GM19372 (cell line): ENCODE measurements at regions not wholly inside any gene's neighbourhood (a gene's known extent, or its start where the extent isn't known, plus 50 kb on each side); places are given as distances from the start of the nearest gene placed in this dataset.
"Not testable (repeated sequence)": the region's sequence is repeated elsewhere in the genome, so short reads cannot be mapped to it uniquely, and the experiment has no call there.

Experiments
- ATAC-seq: cut with Tn5 transposase; IDR thresholded peaks from one replicate; pipeline ENCODE4 v1.9.1; 2021; ENCODE audit warnings: mild to moderate bottlenecking, low read depth, moderate library complexity; ENCODE audit not compliant: unreplicated experiment

DNA sequence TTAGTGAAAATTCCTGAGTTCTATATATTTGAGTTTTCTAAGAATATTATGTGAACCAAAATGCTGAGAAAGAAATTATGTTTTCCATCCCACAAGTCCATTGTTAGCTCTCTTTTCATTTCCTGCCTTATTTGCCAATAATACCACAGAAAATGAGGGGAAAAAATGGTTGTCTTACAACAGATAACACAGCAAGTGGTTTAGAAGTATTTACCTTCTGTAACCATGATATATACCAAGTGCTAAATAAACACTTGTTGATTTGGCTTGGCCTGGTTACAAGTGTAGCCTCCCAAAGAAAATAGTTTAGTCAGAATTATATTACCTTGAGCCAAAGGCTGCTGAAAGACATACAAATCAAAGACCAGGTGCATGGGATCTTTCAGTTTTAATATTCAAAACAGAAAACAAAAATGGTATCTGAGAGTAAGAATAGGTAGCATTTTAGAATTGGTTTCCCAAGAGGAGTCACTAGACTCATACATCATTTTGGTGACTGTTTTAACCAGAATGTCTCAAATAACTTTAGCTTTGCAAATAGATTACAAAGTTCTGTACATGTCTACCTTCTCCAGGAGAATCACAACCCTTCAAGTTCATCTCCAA is 439.8 kb upstream of the DYNLRB2 start:
- no peak for ATAC-seq

DNA sequence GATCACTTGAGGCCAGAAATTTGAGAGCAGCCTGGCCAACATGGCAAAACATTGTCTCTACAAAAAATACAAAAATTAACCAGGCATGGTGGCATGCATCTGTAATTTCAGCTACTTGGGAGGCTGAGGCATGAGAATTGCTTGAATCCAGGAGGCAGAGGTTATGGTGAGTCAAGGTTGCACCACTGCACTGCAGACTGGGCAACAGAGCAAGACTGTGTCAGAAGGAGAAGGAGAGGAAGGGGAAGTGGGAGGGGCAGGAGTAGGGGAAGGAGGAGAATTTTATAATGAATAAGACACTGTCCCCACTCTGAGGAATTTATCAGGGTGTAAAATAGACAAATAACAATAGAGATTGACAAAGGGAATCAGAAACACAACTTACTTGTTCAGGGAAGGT is 440.6 kb upstream of the DYNLRB2 start:
- ATAC-seq = no peak

DNA sequence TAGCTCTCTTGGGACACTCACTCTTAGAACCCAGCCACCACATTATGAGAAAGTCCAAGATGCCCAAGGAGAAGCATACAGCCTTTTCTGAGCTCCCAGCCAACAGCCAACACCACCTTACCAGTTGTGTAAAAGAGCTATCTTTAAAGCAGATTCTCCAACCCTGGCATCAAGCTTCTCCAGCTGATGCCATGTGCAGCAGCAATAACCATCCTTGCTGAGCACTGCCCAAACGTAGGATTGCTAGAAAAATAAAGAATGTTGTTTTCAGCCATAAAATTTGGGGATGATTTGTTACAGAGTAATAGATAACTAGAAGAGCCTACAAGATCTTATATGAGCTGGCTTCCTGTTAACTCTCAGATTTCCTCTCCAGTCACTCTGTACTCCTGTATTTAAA is 443.7 kb upstream of the DYNLRB2 start:
- no peak for ATAC-seq

DNA sequence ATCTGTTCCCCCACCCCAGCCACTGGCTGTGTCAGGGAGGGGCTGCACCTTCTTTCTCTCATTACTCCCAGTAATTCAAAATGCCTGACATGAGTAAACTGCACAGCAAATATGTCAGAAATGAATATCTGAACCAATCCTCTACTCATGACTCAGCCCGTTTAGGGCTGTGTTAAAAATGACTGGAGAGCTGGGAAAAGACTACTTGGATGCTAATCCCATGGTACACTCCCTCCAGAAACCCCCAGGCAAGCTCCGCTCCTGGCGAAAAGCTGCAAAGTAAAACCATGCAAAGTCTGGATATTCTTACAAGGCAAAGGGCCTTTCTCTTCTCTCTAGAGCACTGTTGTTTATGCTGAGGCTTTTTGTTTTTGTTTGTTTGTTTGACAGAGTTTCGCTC is 448.1 kb upstream of the DYNLRB2 start:
- ATAC-seq = no peak

DNA sequence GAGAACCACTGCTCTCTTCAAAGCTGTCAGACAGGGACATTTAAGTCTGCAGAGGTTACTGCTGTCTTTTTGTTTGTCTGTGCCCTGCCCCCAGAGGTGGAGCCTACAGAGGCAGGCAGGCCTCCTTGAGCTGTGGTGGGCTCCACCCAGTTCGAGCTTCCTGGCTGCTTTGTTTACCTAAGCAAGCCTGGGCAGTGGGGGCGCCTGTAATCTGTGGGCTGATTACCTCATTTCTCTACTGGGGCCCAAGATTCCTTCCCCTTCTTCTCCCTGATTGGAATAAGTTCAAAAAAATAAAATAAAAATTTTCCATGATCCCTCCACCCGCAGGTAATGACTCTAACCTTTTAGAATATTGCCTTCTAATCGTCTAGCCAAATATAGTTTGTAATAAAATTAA is 449.3 kb upstream of the DYNLRB2 start:
- ATAC-seq = not testable (repeated sequence)

DNA sequence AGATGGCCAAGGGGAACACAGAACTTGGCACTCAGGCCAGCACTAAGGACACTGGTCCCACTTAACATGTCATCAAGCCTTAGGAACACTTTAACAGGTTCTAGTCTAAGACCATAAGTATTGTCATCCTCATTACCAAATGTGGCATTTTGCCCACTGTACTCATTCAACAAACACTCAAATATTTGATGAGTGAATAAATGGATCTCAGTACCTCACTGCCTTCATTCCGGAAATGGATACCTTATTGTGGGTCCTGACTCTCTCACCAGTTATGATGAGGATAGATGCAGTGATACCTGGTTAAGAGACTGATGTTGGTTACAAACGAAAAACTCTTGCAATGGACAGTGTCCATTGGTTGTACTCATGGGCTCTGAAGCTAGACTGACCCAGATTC is 455.2 kb upstream of the DYNLRB2 start:
- ATAC-seq = no peak

DNA sequence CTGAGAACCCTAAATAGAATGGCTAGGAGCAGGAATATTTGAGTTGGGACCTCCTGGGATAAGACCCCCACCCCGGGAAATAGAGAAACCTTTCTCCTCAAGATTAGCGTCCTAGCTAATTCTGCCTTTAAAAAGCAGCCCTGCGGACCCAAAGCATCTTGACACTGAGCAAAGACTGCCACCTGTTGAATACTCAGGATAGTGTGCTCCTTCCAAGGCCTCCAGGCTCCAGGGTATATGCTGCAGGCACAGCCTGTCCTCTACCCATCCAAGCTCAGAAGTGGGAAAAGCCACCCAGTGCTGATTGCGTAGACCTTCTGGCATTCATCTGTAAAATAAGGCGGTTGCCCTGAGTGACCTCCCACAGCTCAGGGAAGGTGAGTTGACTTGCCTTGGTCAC is 456.2 kb upstream of the DYNLRB2 start:
- ATAC-seq = no peak

DNA sequence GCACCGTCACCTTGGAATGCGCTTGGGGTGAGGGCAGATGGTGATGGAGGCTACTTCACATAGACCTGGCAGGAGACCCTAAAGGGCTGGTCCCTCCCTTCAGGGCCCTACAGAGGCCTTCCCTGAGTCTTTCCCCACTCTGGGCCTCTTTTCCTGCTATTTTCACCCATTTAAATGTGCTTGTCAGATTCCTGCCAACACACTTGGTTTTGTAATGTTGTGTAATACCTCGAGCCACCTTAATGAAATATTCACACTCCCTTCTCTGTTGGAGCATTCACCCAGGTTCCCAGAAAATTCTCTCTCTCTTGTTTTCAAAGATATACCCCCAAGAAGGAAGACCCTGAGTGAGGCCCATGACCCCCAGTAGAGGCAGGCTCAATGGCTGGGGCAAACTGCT is 456.6 kb upstream of the DYNLRB2 start:
- no peak for ATAC-seq

DNA sequence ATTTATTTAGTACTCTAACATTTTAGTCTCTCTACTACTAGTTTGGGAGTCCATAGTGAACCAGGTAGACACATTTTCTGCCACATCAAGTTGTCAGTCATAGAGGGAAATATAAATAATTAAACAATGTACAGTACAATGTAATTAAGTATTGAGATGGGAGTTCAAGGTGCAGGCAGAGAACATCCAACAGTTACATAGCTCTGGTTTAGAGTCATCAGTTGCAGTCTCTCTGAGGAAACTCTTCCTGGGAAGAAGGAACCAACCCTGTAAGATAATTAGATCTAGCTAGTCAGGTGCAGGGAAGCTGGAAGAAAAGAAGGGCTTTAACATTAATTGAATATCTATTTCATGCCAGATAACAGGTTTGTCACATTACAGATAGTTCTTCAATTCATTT is 457.9 kb upstream of the DYNLRB2 start:
- ATAC-seq = no peak

DNA sequence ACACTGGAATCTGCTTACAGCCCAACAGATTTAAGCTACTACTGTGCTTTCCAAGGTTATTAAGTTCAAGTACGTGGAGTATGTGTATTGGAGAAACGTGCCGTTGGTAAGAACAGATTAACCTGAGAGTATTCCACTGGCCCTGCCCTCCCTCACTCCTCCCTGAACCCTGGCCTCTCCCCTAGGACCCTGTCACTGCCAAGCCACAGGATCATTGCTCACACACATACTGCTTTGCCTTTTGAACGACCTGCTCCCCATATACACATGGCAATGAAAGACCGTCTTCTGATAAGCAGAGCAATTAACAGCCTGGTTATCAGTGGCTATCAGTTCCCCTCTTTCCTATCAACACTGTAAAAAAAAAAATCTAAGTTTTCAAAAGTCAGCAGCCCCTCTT is 458.9 kb upstream of the DYNLRB2 start:
- ATAC-seq = no peak

DNA sequence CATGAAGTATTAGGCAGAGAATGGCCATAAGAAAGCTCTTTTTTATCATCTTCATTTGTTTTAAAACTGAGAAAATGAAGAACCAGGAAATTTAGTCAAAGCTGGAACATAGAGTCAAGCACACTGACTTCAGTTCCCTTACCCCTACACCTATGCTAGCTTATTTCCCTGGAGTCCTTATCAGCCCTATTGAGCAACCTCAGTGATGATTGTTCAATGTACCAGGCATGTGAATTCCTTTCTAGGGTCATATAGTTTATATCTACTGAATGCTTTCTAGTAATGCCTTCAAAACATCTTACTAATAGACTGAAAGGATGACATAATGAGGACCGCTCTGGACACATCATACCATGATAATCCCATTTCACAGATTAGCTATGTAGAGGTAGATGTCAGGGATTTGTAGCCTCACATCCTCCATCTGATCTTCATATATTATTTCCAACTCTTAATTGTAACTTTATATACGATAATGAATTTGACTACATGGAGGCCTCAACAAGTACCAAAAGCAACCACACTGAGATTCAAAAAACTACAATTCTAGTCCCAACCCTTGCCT is 460.4 kb upstream of the DYNLRB2 start:
- no peak for ATAC-seq

DNA sequence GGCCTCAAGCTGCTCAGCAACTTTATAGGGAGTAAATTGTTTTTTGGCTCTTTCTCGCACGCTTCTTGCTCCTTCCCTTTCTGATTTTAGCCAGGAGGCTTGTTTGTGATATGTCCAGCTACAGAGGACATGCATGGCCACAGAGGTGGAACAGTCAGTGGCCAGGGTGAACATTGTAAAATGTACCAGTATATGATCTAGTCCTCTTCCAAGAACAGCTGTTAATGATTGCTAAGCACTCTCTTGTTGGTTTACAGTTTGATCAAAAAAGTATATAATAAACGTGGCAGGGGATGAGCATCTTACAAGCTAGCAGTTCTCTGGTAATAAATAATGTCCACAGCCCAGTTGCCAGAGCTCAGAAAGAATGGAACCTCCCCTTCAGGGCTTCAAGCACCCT is 461.7 kb upstream of the DYNLRB2 start:
- ATAC-seq = no peak

DNA sequence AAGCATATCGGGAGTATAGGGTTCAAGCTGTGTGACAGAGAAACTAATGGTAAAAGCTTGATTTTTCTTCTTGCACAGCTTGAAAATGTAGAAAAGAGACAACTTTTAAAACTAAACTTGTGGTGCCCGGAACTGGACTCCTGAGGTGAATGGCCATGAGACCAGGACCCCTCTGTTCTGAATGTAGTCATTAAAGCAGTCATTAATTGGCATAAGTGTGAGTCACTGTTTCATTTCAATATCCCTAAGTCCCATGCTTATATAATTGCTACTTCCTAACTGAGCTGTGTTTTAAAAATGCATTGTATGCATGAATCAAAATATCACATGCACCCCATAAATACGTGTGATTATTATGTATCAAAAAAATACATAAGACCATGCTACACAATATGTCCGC is 463.1 kb upstream of the DYNLRB2 start:
- no peak for ATAC-seq

DNA sequence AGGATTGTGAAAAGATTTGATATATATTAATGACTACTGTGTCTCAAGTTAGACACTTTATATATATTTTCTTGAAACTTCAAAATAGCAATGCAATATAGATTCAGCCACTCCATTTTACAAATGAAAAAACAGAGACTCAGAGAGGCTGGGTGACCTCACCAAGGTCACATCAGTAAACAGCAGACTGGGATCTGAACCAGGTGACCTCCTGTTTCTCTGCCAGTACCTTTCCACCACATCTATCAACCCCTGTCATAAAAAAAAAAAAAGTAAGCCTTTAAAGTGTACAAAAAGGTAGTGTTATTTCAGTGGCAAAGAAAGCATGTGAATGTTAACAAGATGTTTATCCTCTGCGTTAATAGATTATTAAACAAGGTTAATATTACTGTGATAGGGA is 466.5 kb upstream of the DYNLRB2 start:
- ATAC-seq = no peak

DNA sequence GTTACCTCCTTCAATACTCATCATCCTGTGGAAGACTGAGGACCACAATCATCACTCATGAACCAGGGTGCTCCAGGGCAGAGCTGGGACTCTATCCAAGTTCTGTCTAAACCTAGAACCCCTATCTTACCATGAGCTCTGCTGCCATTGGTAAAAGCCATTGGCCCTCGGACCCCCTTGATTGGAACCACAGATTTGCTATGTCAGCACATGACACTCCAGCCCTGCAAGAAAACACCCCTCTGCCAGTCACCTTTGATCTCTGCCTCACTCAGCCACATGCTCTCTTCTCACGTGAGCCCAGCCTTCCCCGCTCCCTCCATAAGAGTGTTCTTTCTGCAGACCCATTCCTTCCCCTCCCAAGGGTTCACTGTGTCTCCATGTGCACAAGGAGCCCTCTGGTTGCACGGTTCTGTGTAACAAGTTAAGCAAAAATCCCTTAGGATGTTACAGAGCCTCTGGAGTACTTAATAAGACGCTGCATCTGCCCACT is 468.8 kb upstream of the DYNLRB2 start:
- no peak for ATAC-seq

DNA sequence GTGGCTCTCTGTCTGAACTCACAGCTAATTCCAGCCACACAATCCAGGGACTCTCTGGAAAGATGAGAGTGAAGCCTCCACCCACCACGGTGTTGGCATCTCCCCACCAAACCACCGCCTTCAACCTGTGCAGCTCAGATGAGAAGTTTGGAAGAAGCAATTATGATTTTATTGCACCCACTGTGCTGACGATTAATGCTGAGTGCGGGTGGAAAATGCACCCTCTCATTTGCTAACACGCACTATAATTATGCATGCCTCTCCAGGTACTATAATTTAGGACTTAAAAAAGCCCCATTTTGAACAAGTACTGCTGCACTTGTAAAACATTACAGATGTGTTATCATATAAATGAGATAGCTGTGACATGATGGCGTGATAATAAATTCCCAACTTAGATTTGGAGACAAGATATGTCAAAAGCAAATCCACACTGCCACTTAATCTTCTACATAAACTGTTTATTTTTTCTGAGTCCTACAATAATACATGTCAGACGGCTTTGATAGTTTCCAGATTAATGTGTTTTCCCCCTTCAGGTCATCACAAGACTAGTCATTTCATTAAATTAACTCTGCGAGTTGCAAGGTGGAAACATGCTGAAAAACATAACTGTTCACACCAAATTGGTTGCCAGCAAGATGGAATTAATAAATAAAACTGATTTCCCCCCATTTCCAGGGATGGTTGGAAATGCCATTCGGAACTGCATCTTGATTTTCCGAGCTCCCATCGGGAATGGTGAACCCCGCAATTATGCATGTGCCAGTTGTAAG is 466.5 kb upstream of the MAF start:
- no peak for ATAC-seq

DNA sequence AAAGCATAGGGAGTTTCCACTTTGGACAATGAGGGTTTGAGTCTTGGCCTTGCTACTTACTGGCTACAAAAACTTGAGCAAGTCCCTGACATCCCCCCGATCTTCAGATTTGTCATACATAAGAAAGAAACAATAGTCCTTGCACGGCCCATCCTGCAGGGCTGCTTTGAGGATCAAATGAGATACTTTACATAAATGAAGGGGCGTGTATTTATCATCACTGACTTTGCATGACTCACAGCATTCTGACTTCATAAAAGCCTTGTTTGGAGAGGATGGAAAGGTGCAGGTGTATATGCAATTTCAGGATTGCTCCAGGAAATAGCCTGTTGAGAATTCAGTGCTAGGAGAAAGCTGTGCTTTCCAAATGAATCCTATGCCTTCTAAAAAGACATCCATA is 465.0 kb upstream of the MAF start:
- ATAC-seq = no peak

DNA sequence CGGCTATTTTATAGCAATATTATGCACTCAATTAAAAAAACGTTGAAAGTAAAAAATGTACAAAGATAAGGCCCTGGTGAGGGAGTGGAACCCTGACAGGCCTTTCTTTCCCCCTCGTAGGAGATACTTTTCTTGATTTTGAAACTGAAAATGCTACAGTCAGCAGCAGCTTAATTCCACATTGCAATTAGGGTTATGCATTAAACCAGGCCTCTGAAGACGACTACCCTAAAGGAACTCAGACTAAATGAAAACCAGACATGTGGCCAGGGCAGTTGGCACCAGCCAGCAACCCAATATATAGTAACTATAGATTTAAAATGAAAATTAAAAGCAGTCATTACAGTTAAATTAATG is 463.2 kb upstream of the MAF start:
- ATAC-seq = no peak

DNA sequence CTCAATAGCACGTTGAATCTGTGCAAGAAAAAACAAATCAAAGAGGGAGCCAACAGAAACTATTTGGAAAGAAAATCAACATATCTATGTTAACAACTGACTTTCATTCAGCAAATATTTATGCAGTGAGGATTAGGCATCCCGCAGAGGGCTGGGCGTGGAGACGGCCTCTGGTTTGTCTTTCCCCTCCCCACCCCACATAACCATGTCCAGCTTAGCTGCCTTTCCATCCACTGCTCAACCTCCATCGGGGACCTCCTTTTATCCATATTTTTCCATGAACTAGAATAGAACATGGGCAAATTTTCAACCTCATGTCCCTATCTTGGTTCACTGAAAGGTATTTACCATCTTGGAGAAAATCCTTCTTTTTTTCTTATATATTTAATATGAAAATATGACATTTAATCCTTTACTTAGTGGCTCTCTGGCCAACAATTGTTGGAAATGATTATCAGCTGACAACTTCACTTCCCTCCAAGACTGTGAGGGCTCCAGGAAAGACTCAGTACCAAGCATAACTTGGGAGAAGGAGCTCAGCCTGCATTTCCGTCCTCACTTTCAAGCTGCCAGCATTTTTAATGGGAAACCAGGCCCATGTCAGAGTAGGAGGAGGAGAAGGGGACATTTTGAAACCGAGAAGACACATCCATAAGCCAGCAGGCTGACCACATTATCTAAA is 462.6 kb upstream of the MAF start:
- no peak for ATAC-seq

DNA sequence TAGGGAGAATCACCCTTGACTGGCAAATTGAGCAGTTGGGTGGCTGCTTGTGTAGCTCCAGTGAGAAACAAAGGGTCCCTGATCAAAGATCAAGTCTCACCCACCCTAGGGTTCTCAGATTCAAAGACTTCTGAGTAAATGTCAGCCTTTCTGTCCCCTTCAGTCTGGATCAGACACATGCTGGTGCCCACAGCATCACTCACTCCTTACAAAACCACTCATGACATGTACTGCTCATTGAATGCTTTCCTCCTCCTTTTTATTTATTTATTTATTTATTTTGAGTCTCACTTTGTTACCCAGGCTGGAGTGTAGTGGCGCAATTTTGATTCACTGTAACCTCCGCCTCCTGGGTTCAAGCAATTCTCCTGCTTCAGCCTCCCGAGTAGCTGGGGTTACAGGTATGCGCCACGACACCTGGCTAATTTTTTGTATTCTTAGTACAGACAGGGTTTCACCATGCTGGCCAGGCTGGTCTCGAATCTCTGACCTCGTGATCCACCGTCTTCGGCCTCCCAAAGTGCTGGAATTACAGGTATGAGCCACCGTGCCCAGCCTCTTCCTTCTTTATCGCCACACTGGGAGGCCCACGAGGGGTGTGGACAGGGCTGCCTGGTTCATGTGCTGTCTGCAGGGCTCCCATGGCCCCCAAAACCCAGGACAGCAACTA is 462.0 kb upstream of the MAF start:
- no peak for ATAC-seq

DNA sequence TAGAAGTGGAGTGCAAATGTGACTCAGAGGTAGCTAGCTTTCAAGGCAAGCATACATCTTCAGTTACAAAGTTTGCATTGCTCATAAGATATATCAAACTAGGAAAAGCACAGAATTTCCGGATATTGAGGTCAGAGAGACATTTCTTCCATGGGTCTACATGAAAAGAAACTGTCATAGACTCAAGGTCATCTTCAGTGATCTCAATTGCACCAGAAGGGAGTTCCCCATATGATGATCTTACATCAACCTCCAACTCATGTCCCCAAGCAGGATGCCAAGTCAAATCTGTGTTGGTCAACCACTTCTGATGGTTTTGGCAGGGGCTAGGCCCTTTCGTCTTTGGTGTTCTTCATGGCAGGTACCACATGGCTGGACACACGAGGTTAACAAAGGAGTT is 459.9 kb upstream of the MAF start:
- no peak for ATAC-seq
